Activated effector memory CD4-positive, alpha-beta T cell treated with anti-CD3 and anti-CD28 coated beads, Interleukin-2, amount 50 U/mL, for 16 hours (primary cell): ENCODE measurements at regions not wholly inside any gene's neighbourhood (a gene's known extent, or its start where the extent isn't known, plus 50 kb on each side); places are given as distances from the start of the nearest gene placed in this dataset.

Source experiments
- DNase-seq: peaks from one replicate; pipeline ENCODE4 v3.0.0-alpha.2; 2020

- DNase-seq: no peak
These were observed 192.6 kb upstream of the HMGA2 start for GRCh38 chr12:65631621-65632111.

GRCh38 chr12:65632131-65632855 is 192.0 kb upstream of the HMGA2 start:
- no peak for DNase-seq

GRCh38 chr12:65634061-65634460 is 190.2 kb upstream of the HMGA2 start:
- no peak for DNase-seq

GRCh38 chr12:65634626-65635331 is 189.5 kb upstream of the HMGA2 start:
- no peak for DNase-seq

GRCh38 chr12:65636436-65636835 is 187.8 kb upstream of the HMGA2 start:
- DNase-seq: no peak

GRCh38 chr12:65637150-65637549 is 187.1 kb upstream of the HMGA2 start:
- no peak for DNase-seq

- DNase-seq: no peak
These were observed 186.5 kb upstream of the HMGA2 start for GRCh38 chr12:65637774-65638173.

- no peak for DNase-seq
These were observed 186.0 kb upstream of the HMGA2 start for GRCh38 chr12:65638324-65638723.

- DNase-seq: no peak
These were observed 183.8 kb upstream of the HMGA2 start for GRCh38 chr12:65640489-65640901.

- DNase-seq: no peak
These were observed 182.1 kb upstream of the HMGA2 start for GRCh38 chr12:65642061-65642661.

- no peak for DNase-seq
These were observed 181.1 kb upstream of the HMGA2 start for GRCh38 chr12:65643171-65643570.

- DNase-seq: no peak
These were observed 180.5 kb upstream of the HMGA2 start for GRCh38 chr12:65643595-65644386.

- no peak for DNase-seq
These were observed 178.1 kb upstream of the HMGA2 start for GRCh38 chr12:65646127-65646643.

- no peak for DNase-seq
These were observed 177.2 kb upstream of the HMGA2 start for GRCh38 chr12:65647074-65647473.

GRCh38 chr12:65648461-65648860 is 175.8 kb upstream of the HMGA2 start:
- DNase-seq: no peak

GRCh38 chr12:65649126-65649525 is 175.2 kb upstream of the HMGA2 start:
- DNase-seq: no peak

GRCh38 chr12:65651060-65651459 is 173.2 kb upstream of the HMGA2 start:
- no peak for DNase-seq

- no peak for DNase-seq
These were observed 171.0 kb upstream of the HMGA2 start for GRCh38 chr12:65653321-65653720.

- DNase-seq: no peak
These were observed 170.2 kb upstream of the HMGA2 start for GRCh38 chr12:65653946-65654629.

GRCh38 chr12:65655074-65655493 is 169.2 kb upstream of the HMGA2 start:
- DNase-seq: no peak

GRCh38 chr12:65656156-65656882 is 168.0 kb upstream of the HMGA2 start:
- no peak for DNase-seq
